NOMO-1 treated with DMSO at 0.1 percent for 48 hours (cell line): ENCODE measurements at regions not wholly inside any gene's neighbourhood (a gene's known extent, or its start where the extent isn't known, plus 50 kb on each side); places are given as distances from the start of the nearest gene placed in this dataset.

ENCODE experiments used
- DNase-seq: peaks from one replicate; lab custom pipeline; 2025; ENCODE audit not compliant: unreplicated experiment; lab: John Stamatoyannopoulos, UW

- DNase-seq, result no peak
These were observed 52.2 kb upstream of the DAB2IP start for GRCh38 chr9:121598965-121599871.

- DNase-seq, result no peak
These were observed 51.4 kb upstream of the DAB2IP start for GRCh38 chr9:121599872-121600585.

GRCh38 chr9:121601194-121601593 is 50.2 kb upstream of the DAB2IP start:
- peak; percentile 88 for DNase-seq
